Peyer's patch (tissue), 4 donors: ENCODE measurements at regions not wholly inside any gene's neighbourhood (a gene's known extent, or its start where the extent isn't known, plus 50 kb on each side); places are given as distances from the start of the nearest gene placed in this dataset.

Experiments used
- DNase-seq, 3 donors: peaks; one replicate each; pipeline ENCODE4 v3.0.0-alpha.2; 2017 to 2019
- H3K27ac ChIP-seq, 4 donors: fragments of 200-600 bp; sonication (generic); one replicate each; pipeline ENCODE4 v1.5.1; 2016 to 2019
- H3K27me3 ChIP-seq, 2 donors: fragments of 200-600 bp; sonication (generic); one replicate each; pipeline ENCODE4 v1.5.1; 2019
- H3K36me3 ChIP-seq, 3 donors: fragments of 200-600 bp; sonication (generic); one replicate each; pipeline ENCODE4 v1.5.1; 2016 to 2019
- H3K4me1 ChIP-seq, 4 donors: fragments of 200-600 bp; sonication (generic); one replicate each; pipeline ENCODE4 v1.5.1; 2016 to 2019
- H3K4me3 ChIP-seq, 4 donors: fragments of 200-600 bp; sonication (generic); 1 replicate in 3 of 4; 2 replicates in 1 of 4; pipeline ENCODE4 v1.5.1; 2016 to 2019; ENCODE audit warnings: mild to moderate bottlenecking in 1 of 4
- H3K9me3 ChIP-seq, 4 donors: fragments of 200-600 bp; sonication (generic); one replicate each; pipeline ENCODE4 v1.5.1; 2016 to 2019; ENCODE audit warnings: mild to moderate bottlenecking in 1 of 4
- POLR2A ChIP-seq, 2 donors: fragments of 450-650 bp; IDR thresholded peaks; one replicate each; pipeline ENCODE4 v1.5.1; 2017; ENCODE audit warnings: antibody characterized with exemption in 2 of 2, mild to moderate bottlenecking in 2 of 2, moderate library complexity in 2 of 2
- TF ChIP-seq, protein P1 (sequence below), 6 experiments: fragments of 450-650 bp in 4 of 6; fragments of 200-600 bp in 2 of 6; sonication (generic) in 1 of 6; IDR thresholded peaks; one replicate each; pipeline ENCODE4 v1.5.1; 2017 to 2019; ENCODE audit warnings: antibody characterized with exemption in 6 of 6, mild to moderate bottlenecking in 3 of 6, moderate library complexity in 1 of 6

DNA sequence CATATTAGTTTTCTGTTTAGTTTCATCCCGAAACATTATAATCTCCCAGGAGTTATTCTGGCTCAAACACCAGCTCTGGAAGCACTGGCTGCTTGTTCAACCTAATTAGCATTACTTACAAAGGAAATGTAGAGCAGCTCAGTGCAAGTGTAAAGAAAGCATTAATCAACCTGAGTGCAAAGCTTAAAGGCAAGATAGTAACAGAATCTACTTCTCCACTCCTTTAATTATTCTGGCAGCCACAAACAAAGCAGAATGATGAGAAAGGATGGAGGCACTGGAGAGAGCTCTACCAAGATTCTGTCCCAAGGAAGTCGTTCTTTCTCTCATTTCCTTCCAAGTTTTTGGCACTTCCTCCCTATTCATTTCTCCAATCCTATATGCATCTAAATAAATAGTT is 1384.0 kb downstream of the ZPLD1 start:
- Histone ChIP-seq H3K27me3 (no peaks in the 10 kb centered on the region), H3K9me3 (no peaks in the 10 kb centered on the region), H3K27ac (no peak overlapping the region), H3K36me3 (no peaks in the 10 kb centered on the region), H3K4me3 (no peak overlapping the region), H3K4me1 (no peaks in the 10 kb centered on the region)
- TF ChIP-seq, protein P1, sequence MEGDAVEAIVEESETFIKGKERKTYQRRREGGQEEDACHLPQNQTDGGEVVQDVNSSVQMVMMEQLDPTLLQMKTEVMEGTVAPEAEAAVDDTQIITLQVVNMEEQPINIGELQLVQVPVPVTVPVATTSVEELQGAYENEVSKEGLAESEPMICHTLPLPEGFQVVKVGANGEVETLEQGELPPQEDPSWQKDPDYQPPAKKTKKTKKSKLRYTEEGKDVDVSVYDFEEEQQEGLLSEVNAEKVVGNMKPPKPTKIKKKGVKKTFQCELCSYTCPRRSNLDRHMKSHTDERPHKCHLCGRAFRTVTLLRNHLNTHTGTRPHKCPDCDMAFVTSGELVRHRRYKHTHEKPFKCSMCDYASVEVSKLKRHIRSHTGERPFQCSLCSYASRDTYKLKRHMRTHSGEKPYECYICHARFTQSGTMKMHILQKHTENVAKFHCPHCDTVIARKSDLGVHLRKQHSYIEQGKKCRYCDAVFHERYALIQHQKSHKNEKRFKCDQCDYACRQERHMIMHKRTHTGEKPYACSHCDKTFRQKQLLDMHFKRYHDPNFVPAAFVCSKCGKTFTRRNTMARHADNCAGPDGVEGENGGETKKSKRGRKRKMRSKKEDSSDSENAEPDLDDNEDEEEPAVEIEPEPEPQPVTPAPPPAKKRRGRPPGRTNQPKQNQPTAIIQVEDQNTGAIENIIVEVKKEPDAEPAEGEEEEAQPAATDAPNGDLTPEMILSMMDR (IDR thresholded peaks at IDR 0.05) = no peak
- no peak for TF ChIP-seq POLR2A (IDR thresholded peaks at IDR 0.05)
- no peak for DNase-seq

DNA sequence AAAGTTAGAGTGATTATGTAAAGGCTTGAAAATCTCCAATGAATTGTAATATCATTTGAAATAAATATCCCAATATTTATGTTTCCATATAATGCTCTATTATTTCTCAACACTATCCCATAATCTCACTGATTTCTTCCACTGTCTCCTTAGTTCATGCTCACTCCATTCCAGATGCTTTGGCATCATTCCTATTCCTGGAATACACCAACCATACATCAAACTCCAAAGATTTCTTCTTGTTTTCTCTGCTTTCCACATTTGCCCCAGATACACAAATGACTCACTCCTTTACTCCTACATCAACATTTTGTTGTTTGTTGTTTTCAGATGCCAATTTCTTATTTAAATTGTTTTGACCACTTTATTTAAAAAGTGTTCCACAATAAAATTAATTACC is 1390.8 kb downstream of the ZPLD1 start:
- no peaks in the 10 kb centered on the region for H3K36me3 ChIP-seq
- TF ChIP-seq, protein P1 (IDR thresholded peaks at IDR 0.05) = no peak
- no peak for TF ChIP-seq POLR2A (IDR thresholded peaks at IDR 0.05)
- no peak overlapping the region for H3K27ac ChIP-seq
- H3K27me3 ChIP-seq = no peaks in the 10 kb centered on the region
- no peak for DNase-seq
- H3K4me3 ChIP-seq = no peak overlapping the region
- H3K9me3 ChIP-seq = no peaks in the 10 kb centered on the region
- H3K4me1 ChIP-seq = no peaks in the 10 kb centered on the region

DNA sequence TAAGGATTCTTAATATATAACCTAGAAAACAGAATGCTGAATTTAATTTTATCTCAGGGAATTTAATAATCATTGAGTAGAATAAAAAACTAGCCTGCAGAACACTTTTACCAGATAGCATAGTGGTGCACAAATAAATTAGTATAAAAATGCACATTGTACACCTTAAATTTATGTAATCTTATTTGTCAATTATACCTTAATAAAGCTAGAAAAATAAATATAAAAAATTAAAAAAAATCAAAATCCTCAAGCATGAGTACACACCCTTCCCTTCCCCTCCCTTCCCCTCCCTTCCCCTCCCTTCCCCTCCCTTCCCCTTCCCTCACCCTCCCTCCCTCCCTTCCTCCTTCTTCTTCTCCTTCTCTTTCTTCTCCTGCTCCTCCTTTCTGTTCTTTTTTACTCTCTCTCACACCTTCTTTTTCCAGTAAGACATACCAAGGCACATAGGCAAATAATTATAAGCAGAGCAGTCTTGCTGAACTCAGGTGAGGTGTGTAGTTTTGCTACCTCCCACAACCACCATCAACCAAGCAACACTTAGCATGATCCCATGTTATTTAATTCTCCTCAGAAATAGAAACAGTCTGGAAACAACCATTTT is 1395.0 kb downstream of the ZPLD1 start:
- Histone ChIP-seq H3K27me3 (no peaks in the 10 kb centered on the region), H3K27ac (no peak overlapping the region), H3K4me3 (no peak overlapping the region), H3K4me1 (no peaks in the 10 kb centered on the region), H3K36me3 (no peaks in the 10 kb centered on the region), H3K9me3 (no peaks in the 10 kb centered on the region)
- DNase-seq = no peak
- TF ChIP-seq, protein P1 (IDR thresholded peaks at IDR 0.05) = no peak
- TF ChIP-seq POLR2A (IDR thresholded peaks at IDR 0.05) = no peak

DNA sequence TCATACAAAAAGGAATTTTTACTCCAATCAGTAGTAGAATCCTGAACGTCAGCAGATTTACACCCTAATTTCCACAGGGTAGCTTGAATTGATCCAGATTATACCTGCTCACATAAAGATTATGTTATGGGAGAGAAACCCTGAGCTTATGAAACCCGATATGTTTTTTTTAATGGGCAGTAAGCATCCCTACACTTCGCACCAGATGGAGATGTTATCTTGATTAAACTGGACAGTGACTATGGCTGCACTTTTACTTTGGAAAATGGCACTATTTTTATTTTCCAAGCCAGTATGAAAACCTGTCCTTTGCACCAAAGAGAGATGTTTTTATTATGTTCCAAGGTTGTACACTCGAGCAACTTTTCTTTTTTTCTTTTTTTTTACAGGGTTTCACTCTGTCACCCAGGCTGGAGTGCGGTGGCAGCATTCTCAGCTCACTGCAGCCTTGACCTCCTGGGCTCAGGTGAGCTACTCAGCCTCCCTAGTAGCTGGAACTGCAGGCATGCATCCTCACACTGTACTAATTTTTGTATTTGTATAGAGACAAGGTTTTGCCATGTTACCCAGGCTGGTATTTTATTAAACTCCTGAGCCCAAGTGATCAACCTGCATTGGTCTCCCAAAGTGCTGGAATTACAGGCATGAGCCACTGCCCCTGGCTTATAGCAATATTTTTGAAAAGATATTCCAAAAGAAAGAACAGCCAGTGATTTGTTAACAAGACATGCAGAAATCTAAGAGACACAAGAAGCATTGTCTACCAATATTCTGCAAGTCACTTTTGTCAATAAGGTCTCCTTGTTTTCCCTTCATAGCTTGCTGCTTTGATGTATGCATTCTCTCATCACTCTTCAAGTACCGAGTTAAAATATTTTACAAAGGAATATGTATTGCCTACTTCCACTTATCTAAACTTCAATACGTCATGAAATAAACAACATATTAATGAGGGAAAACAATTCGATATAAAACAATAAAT is 1412.6 kb downstream of the ZPLD1 start:
- H3K27ac ChIP-seq = no peak overlapping the region
- TF ChIP-seq, protein P1 (IDR thresholded peaks at IDR 0.05) = no peak
- no peak for TF ChIP-seq POLR2A (IDR thresholded peaks at IDR 0.05)
- H3K4me1 ChIP-seq = no peaks in the 10 kb centered on the region
- H3K36me3 ChIP-seq = no peaks in the 10 kb centered on the region
- no peak for DNase-seq
- H3K9me3 ChIP-seq = no peaks in the 10 kb centered on the region
- no peak overlapping the region for H3K4me3 ChIP-seq
- no peaks in the 10 kb centered on the region for H3K27me3 ChIP-seq

DNA sequence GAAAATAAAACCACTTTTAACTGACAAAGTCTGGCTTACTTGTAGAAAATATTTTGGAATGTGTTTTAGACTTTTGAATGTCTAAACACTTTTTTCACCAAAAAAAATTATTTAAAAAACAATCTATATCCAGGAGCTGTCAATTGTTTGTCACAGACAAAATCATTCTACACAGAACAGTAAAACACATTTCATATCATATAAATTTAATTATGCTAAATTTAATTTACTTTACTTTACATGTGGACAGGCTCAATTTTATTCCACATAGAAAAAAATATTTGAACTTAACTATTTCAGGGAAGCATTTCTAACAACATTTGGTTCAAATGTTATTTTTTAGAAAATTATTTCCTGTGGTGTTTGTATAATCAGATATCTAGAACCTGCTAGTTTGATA is 1417.0 kb downstream of the ZPLD1 start:
- no peak for DNase-seq
- H3K36me3 ChIP-seq = no peaks in the 10 kb centered on the region
- no peak overlapping the region for H3K27ac ChIP-seq
- TF ChIP-seq, protein P1 (IDR thresholded peaks at IDR 0.05) = no peak
- no peak for TF ChIP-seq POLR2A (IDR thresholded peaks at IDR 0.05)
- H3K4me1 ChIP-seq = no peaks in the 10 kb centered on the region
- H3K27me3 ChIP-seq = no peaks in the 10 kb centered on the region
- no peak overlapping the region for H3K4me3 ChIP-seq
- no peaks in the 10 kb centered on the region for H3K9me3 ChIP-seq
